H1 (cell line): ENCODE measurements at regions not wholly inside any gene's neighbourhood (a gene's known extent, or its start where the extent isn't known, plus 50 kb on each side); places are given as distances from the start of the nearest gene placed in this dataset.

Experiments used
- CHD2 ChIP-seq: IDR thresholded peaks from 2 replicates; pipeline ENCODE4 v1.6.1; 2012; ENCODE audit warnings: low read length, improper control_type of control experiment
- EP300 ChIP-seq, 2 experiments: IDR thresholded peaks; 1 replicate in 1 of 2; 2 replicates in 1 of 2; pipeline ENCODE4 v1.6.1; 2011 to 2012; ENCODE audit warnings: low read depth in 2 of 2, low read length in 2 of 2, mild to moderate bottlenecking in 2 of 2, borderline replicate concordance in 1 of 2, inconsistent platforms in 1 of 2, moderate library complexity in 1 of 2
- MAFK ChIP-seq: IDR thresholded peaks from 2 replicates; pipeline ENCODE4 v1.6.1; 2012; ENCODE audit warnings: low read depth, mild to moderate bottlenecking, improper control_type of control experiment, low read length
- POU5F1 ChIP-seq: IDR thresholded peaks from 2 replicates; pipeline ENCODE4 v1.6.1; 2011; ENCODE audit warnings: low read depth, mild to moderate bottlenecking, low read length, moderate library complexity
- RAD21 ChIP-seq, 2 experiments: IDR thresholded peaks in 1 of 2; conservative IDR thresholded peaks in 1 of 2; 2 replicates each; pipeline ENCODE4 v1.6.1; 2011; ENCODE audit warnings: low read depth in 2 of 2, low read length in 2 of 2, improper control_type of control experiment in 1 of 2, inconsistent platforms in 1 of 2, mild to moderate bottlenecking in 1 of 2, moderate library complexity in 1 of 2
- RFX5 ChIP-seq: IDR thresholded peaks from 2 replicates; pipeline ENCODE4 v1.6.1; 2011; ENCODE audit warnings: low read depth, low read length, improper control_type of control experiment, borderline replicate concordance
- SP1 ChIP-seq: IDR thresholded peaks from 2 replicates; pipeline ENCODE4 v1.6.1; 2011; ENCODE audit warnings: low read depth, low read length
- TBP ChIP-seq: IDR thresholded peaks from 2 replicates; pipeline ENCODE4 v1.6.1; 2011; ENCODE audit warnings: low read depth, low read length, improper control_type of control experiment
- TF ChIP-seq, protein P1 (sequence below), 3 experiments: IDR thresholded peaks; 1 replicate in 2 of 3; 2 replicates in 1 of 3; pipeline versions ENCODE4 v1.5.1 to v1.6.1; 2011; ENCODE audit warnings: low read length in 3 of 3, mild to moderate bottlenecking in 3 of 3, inconsistent platforms in 2 of 3, low read depth in 1 of 3, moderate library complexity in 1 of 3; ENCODE audit not compliant: insufficient read depth in 1 of 3; ENCODE audit errors: control extremely low read depth in 1 of 3

GRCh38 chr4:67328393-67328792 is 216.9 kb downstream of the CENPC start:
- TF ChIP-seq RFX5: no peak
- no peak for TF ChIP-seq POU5F1
- TF ChIP-seq RAD21 (IDR thresholded peaks at IDR 0.05 in 1 of 2, conservative IDR thresholded peaks at IDR 0.05 in 1 of 2; ENCODE audit: low read depth in 2 of 2, low read length in 2 of 2): no peak
- no peak for TF ChIP-seq EP300 (IDR thresholded peaks at IDR 0.05; ENCODE audit: borderline replicate concordance in 1 of 2, low read depth in 2 of 2, low read length in 2 of 2)
- no peak for TF ChIP-seq CHD2
- no peak for TF ChIP-seq MAFK
- no peak for TF ChIP-seq TBP
- TF ChIP-seq, protein P1, sequence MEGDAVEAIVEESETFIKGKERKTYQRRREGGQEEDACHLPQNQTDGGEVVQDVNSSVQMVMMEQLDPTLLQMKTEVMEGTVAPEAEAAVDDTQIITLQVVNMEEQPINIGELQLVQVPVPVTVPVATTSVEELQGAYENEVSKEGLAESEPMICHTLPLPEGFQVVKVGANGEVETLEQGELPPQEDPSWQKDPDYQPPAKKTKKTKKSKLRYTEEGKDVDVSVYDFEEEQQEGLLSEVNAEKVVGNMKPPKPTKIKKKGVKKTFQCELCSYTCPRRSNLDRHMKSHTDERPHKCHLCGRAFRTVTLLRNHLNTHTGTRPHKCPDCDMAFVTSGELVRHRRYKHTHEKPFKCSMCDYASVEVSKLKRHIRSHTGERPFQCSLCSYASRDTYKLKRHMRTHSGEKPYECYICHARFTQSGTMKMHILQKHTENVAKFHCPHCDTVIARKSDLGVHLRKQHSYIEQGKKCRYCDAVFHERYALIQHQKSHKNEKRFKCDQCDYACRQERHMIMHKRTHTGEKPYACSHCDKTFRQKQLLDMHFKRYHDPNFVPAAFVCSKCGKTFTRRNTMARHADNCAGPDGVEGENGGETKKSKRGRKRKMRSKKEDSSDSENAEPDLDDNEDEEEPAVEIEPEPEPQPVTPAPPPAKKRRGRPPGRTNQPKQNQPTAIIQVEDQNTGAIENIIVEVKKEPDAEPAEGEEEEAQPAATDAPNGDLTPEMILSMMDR (IDR thresholded peaks at IDR 0.05; ENCODE audit: control extremely low read depth in 1 of 3, insufficient read depth in 1 of 3, low read depth in 1 of 3, low read length in 3 of 3): no peak
- no peak for TF ChIP-seq SP1
